Eye (tissue), 1 donor: ENCODE measurements at regions not wholly inside any gene's neighbourhood (a gene's known extent, or its start where the extent isn't known, plus 50 kb on each side); places are given as distances from the start of the nearest gene placed in this dataset.
"Not testable (repeated sequence)": the region's sequence is repeated elsewhere in the genome, so short reads cannot be mapped to it uniquely, and the experiment has no call there.

Source experiments
- DNase-seq: peaks from one replicate; pipeline ENCODE4 v3.0.0-alpha.2; 2015

GRCh38 chr1:149229813-149230212 is 126.5 kb upstream of the NBPF9 start:
- DNase-seq, result not testable (repeated sequence)

GRCh38 chr1:149234926-149235914 is 131.9 kb upstream of the NBPF9 start:
- not testable (repeated sequence) for DNase-seq

DNA sequence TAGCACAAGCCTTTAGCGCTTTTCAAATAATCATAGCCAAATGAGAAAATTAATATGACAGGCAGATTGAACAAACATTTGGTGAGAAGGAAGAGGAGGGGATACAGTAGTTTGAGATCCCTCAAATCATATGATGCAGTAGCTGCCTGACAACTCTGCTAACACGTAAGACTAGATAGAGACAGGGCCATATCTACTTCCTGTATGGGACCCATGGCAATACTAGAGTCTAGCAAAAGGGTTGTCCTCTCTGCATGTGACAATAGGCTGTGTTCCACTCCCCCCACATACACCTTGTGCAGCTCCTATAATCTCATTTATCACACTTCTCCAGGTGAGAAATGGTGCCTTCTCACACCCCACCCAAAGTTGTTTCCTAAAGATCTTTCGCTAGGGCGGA is 134.2 kb upstream of the NBPF9 start:
- not testable (repeated sequence) for DNase-seq

- not testable (repeated sequence) for DNase-seq
Measured at GRCh38 chr1:149239897-149240508, 136.7 kb upstream of the NBPF9 start.

DNA sequence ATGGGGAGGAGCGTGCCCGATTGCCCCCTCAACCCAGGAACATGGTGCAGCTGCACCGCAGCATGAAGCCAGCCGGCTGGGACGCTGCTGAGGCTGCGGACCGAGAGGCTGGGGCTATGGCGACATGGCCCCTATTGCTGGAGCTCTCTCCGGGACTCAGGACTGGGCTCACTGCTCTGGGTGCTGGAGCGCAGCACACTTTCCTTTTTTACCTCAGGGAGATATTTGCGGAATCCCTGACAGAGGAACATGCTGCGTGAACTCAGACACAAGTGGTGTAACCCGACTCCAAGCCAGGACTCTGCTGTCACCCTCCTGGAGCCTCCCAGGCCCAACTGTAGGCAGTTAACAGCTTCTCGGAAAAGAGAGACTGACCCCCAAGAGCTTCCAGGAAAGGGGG is 137.2 kb upstream of the NBPF9 start:
- DNase-seq, result not testable (repeated sequence)

DNA sequence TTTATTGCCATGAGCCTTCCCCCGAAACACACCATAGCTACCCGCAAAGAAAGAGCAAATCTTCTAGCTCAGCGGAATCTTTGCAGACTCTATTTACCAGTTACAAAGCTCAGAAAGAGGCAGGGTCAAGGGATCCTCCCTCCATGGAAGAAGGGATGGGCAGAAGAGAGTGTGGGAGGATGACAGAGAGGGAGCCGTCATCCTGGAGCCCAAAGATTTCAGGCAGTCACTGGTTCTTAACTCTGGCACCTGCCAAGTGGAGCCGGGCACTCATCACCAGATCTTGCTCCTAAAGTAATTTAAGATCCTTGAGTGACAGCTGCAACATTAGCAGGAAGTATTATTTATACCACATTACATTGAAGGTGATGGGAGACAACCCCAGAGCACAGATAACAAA is 137.9 kb upstream of the NBPF9 start:
- not testable (repeated sequence) for DNase-seq

DNA sequence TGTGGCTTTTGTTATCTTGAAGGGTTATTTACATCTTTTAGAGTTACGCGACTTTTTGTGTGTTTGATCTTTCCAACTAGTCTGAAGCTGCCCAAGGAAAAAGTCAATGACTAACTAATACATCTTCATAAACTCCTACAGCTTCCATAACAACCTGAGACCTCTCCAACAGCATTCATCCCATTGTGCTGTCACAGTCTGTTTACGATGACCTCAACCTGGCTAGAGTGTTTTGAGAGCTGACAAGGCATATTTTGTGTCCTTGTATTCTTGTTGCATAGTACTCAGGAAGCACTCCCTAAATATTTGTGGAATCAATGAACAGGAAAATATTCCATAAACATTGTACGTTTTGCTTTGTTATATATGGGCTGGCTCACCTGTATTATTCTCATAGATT is 140.2 kb upstream of the NBPF9 start:
- DNase-seq, result not testable (repeated sequence)

GRCh38 chr1:149244621-149245020 is 141.3 kb upstream of the NBPF9 start:
- DNase-seq, result not testable (repeated sequence)

- DNase-seq, result not testable (repeated sequence)
Measured at GRCh38 chr1:149246212-149246611, 142.9 kb upstream of the NBPF9 start.

DNA sequence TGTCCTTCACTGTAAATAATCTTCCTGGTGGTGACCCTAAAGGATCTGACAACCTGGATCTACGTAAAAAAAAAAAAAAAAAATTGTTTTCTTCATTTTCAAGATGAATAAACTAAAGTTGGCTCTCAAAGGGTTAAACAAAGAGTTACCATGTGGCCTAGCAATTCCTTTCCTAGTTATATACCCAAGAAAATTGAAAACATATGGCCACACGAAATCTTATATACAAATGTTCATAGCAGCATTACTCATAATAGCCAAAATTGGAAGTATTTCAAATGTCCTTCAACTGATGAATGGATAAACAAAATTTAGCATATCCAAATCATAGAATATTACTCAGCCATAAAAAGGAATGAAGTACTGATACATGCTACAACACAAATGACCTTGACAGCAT is 145.3 kb upstream of the NBPF9 start:
- DNase-seq, result not testable (repeated sequence)

DNA sequence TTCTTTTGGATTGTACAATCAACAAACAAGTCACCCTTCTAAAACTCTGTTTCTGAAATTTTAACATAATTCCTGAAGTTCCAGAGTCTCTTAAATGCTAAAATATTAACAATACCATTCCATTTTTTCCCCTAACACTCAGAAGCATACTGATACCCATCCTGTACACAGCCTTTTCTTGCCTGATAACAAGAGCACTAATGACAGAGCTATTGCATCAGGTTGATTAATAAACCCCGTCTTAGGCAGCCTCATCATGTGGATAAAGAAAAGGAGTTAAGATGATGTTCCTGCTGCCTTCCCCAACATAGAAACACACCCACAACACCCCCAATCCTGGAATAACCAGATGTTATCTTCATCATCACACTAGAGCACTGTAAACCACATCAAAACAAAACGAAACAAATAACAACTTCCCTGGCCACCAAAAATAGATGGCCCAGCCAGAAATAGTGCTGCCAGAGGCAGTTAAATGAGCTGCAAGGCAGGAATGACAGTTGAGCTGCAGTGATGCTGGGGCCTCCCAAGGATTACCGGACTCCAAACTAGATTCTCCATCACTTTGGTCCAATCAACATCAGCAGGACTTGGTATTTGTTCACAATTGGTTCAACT is 146.6 kb upstream of the NBPF9 start:
- DNase-seq, result not testable (repeated sequence)

DNA sequence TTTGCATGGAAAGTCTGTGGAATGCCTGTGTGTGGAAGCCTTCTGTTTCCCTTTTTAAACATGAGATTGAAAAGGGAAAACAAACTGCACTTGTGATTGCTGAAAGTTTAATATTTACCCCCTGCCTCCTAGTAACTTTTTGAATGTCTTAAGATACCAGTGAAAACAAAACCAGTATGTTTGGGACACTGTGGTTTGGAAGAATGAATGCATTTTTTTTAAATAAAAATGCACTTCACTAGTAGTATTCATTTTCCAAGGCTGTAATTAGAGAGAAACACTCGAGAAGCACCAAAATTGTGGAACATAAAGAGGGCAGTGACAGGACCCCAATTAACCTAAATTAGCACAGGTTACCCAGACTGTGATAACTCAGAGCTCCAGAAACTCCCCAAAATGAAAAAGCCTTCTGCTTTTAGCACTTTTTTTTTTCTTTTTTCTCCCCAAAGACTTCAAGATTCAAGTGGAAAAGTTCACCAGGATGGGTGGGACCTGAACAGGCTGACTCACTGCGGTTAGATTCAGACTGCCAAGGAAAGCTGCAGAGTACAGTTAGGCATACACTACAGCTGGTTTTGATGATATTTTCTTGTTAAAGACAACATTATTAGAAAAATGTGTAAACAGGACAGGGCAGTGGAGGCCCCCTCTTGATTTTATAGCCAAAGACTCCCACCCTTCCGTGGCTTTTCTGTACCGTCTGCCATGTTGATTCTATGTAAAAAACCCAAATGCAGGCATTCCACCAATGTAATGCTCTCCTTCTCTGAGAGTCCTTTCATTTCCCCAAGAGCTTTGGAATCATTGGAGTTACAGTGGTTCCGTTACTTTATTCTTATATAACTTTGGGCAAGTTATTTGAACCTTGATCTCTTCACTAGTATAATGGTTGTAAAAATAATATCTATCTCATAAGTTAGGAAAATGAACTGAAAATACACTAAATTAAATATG is 151.8 kb upstream of the NBPF9 start:
- DNase-seq, result not testable (repeated sequence)

- not testable (repeated sequence) for DNase-seq
Measured at GRCh38 chr1:149260284-149260683, 156.9 kb upstream of the NBPF9 start.

- DNase-seq, result not testable (repeated sequence)
Measured at GRCh38 chr1:149260736-149261340, 157.5 kb upstream of the NBPF9 start.

DNA sequence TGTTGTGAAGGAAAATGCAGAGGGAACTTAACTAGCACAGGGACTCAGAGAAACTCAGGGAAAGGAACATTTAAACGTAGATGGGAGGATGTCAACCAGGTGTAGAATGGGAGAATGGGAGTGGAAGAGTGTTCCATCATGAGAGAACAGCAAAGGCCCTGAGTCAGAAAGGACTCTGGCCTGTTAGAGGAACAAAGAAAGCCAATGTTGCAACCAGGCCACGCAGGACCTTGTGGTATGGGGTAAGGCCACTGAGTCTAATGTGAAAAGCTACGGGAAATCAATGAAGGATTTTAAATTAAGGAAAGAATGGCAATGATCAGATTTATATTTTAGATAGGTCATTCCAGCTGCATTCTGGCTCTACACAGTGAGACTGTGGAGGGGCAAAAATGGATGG is 163.9 kb upstream of the NBPF9 start:
- DNase-seq, result not testable (repeated sequence)

- not testable (repeated sequence) for DNase-seq
Measured at GRCh38 chr1:149269001-149269702, 165.8 kb upstream of the NBPF9 start.

GRCh38 chr1:149269833-149270232 is 166.5 kb upstream of the NBPF9 start:
- DNase-seq, result not testable (repeated sequence)

DNA sequence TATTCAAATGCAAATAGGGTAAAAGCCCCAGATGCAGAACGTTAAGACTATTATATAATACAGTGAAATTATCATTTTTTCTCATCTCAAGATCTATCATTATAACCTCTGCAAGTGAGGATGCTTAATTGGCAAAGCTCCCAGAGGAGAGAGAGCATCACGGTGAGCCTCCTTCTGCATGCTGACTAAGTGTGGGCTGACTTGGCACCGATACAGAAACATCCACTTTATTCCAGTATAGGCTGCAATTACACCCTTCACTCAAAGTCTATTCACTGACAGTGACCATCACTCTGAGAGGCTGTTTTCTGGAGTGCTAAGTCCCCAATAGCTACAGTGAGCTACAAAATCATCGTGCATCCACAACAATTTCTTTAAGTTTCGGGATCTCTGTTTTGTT is 171.1 kb upstream of the NBPF9 start:
- DNase-seq, result not testable (repeated sequence)

DNA sequence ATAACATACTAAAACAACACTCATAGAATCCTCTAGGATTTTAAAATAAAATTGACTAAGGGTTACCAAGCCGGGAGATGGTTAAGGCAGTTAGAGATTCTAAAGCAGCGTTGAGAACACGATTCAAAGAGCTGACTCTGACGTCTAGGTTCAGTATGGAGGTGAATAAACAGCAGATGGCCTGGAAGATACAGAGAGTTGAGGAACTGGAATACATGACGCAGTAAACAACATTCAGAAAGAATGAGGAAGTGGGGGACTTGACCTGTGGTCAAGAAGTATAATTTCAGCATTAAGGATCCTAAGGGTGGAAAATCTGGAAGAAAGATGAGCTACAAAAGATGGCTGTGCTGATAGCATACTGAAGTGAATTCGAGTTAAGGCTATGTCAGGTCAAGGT is 172.5 kb upstream of the NBPF9 start:
- DNase-seq, result not testable (repeated sequence)

- DNase-seq, result not testable (repeated sequence)
Measured at GRCh38 chr1:149276496-149276895, 173.1 kb upstream of the NBPF9 start.

- not testable (repeated sequence) for DNase-seq
Measured at GRCh38 chr1:149278156-149278555, 174.8 kb upstream of the NBPF9 start.
